ENCODE measurements at regions not wholly inside any gene's neighbourhood (a gene's known extent, or its start where the extent isn't known, plus 50 kb on each side); places are given as distances from the start of the nearest gene placed in this dataset.
"Not testable (repeated sequence)": the region's sequence is repeated elsewhere in the genome, so short reads cannot be mapped to it uniquely, and the experiment has no call there.

GRCh38 chr4:179116581-179116980, 1674.3 kb upstream of the AGA start:
- DNase-seq (ENCODE audit: low read depth) = no peak

GRCh38 chr4:179123084-179123483, 1680.8 kb upstream of the AGA start:
- no peak for DNase-seq (ENCODE audit: low read depth)

- no peak for DNase-seq (ENCODE audit: low read depth)
Measured at GRCh38 chr4:179124419-179124818, 1682.2 kb upstream of the AGA start.

GRCh38 chr4:179124957-179125356, 1682.7 kb upstream of the AGA start:
- no peak for DNase-seq (ENCODE audit: low read depth)

DNA sequence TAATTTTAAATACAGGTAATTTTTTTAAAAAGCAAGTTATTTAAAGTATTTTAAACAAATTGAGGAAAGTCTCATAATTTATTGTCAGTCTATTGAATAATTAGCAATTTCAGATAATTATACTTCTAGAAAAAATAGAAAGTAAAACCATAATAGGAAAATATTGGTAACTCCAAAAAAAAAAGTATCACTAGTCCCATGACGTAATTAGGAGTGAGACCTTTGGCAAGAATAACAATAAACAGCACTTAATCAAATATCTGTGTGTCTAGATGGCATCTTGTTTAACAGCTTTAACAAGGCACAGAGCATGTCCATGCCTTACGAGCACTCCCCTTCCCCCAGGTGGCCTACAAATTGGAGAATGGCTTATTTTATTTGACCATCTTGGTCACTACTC, 1683.6 kb upstream of the AGA start:
- no peak for DNase-seq (ENCODE audit: low read depth)

- DNase-seq (ENCODE audit: low read depth) = no peak
Measured at GRCh38 chr4:179128299-179128698, 1686.1 kb upstream of the AGA start.

DNA sequence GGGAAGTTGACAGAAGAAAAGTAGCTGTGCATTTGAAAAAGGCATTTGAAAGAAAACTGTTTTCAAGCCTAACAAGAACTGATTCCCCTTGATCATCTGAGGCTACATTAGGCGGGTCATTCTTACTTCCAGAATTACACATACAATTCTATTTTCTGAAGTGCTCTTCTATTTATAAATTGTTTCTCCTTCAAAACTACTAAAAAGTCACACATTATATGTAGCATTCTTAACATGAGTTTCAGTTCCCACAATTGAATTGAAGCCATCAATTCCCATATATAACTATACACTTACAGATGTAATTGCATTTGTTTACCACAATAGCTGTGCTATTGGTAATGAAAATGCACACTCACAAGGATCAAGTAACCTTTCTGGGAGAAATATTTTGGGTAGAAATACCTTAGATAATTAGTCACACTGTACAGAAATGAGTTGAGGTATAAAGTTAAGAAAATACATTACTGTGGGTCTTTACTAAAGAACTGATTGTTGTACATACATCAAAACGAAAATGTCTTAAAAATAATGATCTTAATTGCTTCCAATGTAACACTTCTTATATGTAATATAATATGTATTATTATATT, 1688.0 kb upstream of the AGA start:
- DNase-seq (ENCODE audit: low read depth) = no peak

DNA sequence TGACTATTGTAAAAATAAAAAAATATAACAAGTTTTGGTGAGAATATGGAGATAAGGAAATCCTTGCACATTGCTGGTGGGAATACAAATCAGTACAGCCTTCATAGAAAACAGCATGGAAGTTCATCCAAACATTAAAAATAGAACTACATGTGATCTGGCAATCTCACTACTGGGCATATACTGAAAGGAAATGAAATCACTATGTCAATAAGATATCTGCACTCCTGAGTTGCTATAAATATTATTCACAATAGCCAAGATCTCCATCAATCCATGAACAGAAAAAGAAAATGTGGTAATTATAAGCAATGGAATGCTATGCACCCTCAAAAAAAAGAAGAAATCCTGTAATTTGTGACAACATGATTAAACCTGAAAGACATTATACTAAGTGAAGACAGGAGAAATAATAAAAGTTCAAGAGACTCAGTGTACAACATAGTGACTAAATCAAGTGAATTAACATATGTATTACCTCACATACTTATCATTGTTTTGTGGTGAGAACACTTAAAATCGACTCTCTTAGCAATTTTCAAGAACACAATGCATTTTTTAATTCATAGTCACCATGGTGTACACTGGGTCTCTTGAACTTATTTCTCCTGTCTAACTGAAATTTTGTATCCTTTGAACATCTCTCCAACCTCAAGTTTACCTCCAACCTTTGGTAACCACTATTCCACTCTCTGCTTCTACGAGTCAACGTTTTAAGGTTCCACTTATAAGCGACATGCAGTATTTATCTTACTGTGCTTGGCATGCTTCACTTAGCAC, 1703.7 kb upstream of the AGA start:
- no peak for DNase-seq (ENCODE audit: low read depth)

GRCh38 chr4:179151770-179152169, 1709.5 kb upstream of the AGA start:
- DNase-seq (ENCODE audit: low read depth) = no peak

GRCh38 chr4:179163147-179163546, 1720.9 kb upstream of the AGA start:
- no peak for DNase-seq (ENCODE audit: low read depth)

DNA sequence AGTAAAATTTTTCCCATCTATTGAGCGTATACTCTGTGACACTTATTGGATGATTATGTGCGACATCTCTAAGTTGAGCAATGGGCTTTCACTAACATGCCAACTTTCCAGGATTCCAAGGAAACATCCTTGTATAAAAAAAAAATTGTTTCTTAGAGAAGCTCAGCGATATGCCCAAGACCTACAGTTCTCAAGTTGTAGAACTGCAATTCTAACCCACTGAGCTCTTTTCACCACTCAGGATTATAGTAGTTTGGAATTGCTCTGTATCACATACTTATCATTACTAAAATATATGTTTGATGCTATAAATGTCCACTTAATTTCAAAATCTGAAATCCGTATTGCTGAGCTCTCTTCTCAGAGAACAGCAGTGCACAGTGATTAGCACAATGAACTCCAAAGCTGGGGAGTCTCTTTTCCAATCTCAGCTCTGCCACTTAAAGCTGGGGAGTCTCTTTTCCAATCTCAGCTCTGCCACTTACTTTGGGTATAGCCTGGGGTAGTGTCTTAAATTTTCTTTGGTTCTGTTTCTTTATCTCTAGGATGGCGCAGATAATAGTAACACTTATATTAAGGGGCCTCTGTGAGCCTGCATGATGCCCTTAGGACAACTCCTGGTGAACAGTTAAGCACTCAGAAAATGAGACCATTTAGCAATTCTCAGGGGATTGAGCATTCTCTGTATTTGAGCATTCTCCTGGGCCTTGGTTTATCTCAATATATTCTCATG, 1722.2 kb upstream of the AGA start:
- no peak for DNase-seq (ENCODE audit: low read depth)

- no peak for DNase-seq (ENCODE audit: low read depth)
Measured at GRCh38 chr4:179165000-179165738, 1722.9 kb upstream of the AGA start.

DNA sequence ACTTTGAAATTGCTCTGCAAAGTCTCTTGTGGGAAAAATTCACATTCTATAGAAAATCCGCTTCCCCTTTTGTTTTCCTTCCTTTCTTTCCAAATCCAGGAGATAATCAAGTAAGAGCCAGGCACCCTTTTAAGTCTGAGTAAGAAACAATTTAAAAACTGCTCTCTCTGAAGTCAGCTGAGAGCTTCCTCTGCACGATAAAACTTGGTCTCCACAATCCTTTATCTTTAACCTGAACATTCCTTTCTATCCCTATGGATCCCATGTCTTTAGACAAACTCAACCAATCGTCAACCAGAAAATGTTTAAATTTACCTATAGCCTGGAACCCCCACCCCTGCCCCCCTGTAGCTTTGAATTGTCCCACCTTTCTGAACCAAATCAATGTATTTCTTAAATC, 1723.6 kb upstream of the AGA start:
- DNase-seq (ENCODE audit: low read depth) = no peak

DNA sequence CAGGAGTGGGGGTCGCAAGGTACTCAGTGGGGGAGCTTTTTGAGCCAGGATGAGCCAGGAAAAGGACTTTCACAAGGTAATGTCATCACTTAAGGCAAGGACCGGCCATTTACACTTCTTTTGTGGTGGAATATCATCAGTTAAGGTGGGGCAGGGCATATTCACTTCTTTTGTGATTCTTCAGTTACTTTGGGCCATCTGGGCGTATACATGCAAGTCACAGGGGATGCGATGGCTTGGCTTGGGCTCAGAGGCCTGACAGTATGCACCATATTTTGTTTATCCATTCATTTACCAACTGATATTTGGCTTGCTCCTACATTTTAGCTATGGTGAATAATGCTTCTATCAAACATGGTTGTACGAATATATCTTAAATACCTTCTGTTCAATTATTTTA, 1728.1 kb upstream of the AGA start:
- not testable (repeated sequence) for DNase-seq (ENCODE audit: low read depth)

DNA sequence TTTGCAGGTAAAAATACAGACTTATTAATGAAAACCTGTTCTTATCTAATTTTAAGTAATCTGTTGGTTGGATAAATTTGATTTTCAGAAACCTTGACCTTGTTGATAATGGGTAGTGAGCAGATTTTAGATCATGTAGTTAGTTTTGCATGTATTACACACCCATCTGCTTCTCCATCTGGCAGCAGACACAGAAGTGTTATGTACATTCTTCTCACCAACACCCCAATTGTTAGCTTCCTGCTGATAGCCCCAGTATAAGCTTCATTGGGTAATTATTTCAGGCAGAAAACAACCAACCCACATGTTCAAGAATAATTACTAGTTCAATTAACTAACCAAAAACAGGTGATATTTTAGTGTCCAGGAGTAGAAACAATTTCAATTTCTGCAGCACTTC, 1740.5 kb upstream of the AGA start:
- no peak for DNase-seq (ENCODE audit: low read depth)

- no peak for DNase-seq (ENCODE audit: low read depth)
Measured at GRCh38 chr4:179195887-179196286, 1753.7 kb upstream of the AGA start.

- no peak for DNase-seq (ENCODE audit: low read depth)
Measured at GRCh38 chr4:179196511-179196910, 1754.3 kb upstream of the AGA start.

- no peak for DNase-seq (ENCODE audit: low read depth)
Measured at GRCh38 chr4:179200681-179201080, 1758.4 kb upstream of the AGA start.

- no peak for DNase-seq (ENCODE audit: low read depth)
Measured at GRCh38 chr4:179225594-179225993, 1783.4 kb upstream of the AGA start.

- DNase-seq (ENCODE audit: low read depth) = no peak
Measured at GRCh38 chr4:179248821-179249220, 1806.6 kb upstream of the AGA start.

GRCh38 chr4:179268791-179269190, 1826.6 kb upstream of the AGA start:
- no peak for DNase-seq (ENCODE audit: low read depth)

- no peak for DNase-seq (ENCODE audit: low read depth)
Measured at GRCh38 chr4:179272282-179272681, 1830.0 kb upstream of the AGA start.

DNA sequence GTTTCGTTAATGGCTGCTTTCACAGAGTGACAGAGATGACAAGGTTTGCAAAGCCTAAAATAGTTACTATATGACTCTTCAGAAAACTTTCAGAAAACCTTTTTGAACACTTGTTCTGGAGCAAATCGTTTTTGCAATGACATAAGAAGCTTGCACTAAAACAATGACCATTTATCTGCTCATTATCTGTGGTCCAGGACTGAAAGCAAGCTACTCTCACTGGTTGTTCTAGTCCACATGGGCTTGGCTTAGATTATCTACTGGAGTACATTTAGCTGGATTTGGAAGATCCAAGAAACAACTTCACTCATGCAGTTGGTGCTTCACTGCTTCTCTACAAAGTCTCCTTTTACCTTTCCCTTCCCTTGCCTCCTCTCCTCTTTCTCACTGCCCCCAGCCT, 1836.4 kb upstream of the AGA start:
- DNase-seq (ENCODE audit: low read depth) = no peak
